NB4 (cell line): ENCODE measurements at regions not wholly inside any gene's neighbourhood (a gene's known extent, or its start where the extent isn't known, plus 50 kb on each side); places are given as distances from the start of the nearest gene placed in this dataset.
A peak's percentile ranks its signal among the peaks of the same experiment; 100 is the strongest.

ENCODE experiments used
- DNase-seq: peaks from one replicate; pipeline ENCODE4 v3.0.0; 2010; ENCODE audit warnings: low read depth
- H3K4me3 ChIP-seq: one replicate; pipeline ENCODE4 v1.5.1; 2011; ENCODE audit warnings: mild to moderate bottlenecking, low read depth, low read length, moderate library complexity
- MYC ChIP-seq: IDR thresholded peaks from 2 replicates; pipeline ENCODE4 v1.6.1; 2011; ENCODE audit warnings: low read depth, low read length
- POLR2A ChIP-seq: IDR thresholded peaks from 2 replicates; pipeline ENCODE4 v1.6.1; 2011; ENCODE audit warnings: mild to moderate bottlenecking; ENCODE audit not compliant: insufficient read length; ENCODE audit errors: extremely low read depth
- TF ChIP-seq, protein P1 (sequence below): IDR thresholded peaks from 2 replicates; pipeline ENCODE4 v1.6.1; 2011; ENCODE audit warnings: low read depth, low read length
- TF ChIP-seq, protein P2 (sequence below): IDR thresholded peaks from one replicate; pipeline ENCODE4 v1.5.1; 2012; ENCODE audit warnings: low read depth, low read length

DNA sequence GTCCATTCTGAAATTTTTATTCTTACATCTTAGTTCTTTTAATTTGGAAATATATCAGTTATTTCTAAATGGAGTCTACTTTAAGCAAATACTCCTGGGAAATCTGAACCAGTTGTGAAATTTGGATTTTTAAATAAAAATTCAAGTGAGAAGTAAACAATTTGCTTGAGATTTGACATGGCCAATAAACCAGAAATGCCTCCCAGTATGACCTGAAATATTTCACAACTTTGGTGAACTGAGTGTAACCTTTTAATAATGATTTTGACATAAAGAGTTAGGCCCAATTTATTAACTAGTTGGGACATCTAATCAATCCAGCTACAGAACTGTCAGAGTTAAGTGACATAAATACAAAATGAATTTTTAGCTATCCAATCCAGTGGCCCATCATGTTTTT is 192.0 kb downstream of the ZC3H11B start:
- TF ChIP-seq, protein P1, sequence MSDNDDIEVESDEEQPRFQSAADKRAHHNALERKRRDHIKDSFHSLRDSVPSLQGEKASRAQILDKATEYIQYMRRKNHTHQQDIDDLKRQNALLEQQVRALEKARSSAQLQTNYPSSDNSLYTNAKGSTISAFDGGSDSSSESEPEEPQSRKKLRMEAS = no peak
- TF ChIP-seq POLR2A (no peak), MYC (no peak)
- TF ChIP-seq, protein P2, sequence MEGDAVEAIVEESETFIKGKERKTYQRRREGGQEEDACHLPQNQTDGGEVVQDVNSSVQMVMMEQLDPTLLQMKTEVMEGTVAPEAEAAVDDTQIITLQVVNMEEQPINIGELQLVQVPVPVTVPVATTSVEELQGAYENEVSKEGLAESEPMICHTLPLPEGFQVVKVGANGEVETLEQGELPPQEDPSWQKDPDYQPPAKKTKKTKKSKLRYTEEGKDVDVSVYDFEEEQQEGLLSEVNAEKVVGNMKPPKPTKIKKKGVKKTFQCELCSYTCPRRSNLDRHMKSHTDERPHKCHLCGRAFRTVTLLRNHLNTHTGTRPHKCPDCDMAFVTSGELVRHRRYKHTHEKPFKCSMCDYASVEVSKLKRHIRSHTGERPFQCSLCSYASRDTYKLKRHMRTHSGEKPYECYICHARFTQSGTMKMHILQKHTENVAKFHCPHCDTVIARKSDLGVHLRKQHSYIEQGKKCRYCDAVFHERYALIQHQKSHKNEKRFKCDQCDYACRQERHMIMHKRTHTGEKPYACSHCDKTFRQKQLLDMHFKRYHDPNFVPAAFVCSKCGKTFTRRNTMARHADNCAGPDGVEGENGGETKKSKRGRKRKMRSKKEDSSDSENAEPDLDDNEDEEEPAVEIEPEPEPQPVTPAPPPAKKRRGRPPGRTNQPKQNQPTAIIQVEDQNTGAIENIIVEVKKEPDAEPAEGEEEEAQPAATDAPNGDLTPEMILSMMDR = no peak
- no peak for DNase-seq

DNA sequence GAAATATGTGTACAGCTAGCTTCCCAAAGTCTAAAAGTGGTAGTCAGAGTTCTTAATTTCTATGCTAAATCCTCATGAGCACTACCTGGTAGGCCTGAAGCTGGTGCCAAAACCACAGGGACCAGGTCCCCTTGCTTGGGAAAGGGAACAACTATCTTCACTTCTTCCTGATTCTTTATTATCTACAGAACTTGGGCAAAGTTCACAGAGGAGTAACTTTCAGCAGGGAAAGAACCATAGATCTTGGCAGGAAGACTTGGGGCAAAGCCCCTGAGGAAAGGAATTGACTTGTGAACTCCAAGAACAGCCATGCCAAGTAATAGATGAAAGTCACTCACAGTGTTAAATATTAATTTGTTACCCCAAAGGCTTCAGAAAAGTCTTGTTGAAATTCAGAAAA is 193.0 kb downstream of the ZC3H11B start:
- H3K4me3 ChIP-seq = no peak overlapping the region
- no peak for TF ChIP-seq MYC
- TF ChIP-seq, protein P1 = no peak
- TF ChIP-seq, protein P2 = no peak
- no peak for TF ChIP-seq POLR2A
- no peak for DNase-seq

More for the DNA sequence above, 192.0 kb downstream of the ZC3H11B start:
- no peak overlapping the region for H3K4me3 ChIP-seq

DNA sequence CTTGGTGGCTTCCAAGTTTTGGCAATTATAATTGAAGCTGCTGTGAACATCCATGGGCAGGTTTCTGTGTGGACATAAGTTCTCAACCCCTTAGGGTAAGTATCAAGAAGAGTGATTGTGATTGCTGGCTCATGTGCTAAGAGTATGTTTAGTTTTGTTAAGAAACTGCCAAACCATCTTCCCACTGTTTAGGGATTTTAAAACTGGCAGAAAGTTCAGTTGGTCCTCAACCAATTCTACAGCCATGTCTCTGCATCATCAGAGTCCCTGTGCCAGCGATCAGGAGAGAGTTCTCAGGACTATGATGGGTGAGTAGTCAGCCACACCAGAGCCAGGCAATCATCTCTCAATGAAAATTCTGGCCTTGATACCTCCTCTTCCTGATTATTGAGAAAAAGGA is 193.8 kb downstream of the ZC3H11B start:
- no peak overlapping the region for H3K4me3 ChIP-seq
- TF ChIP-seq, protein P1 = no peak
- no peak for DNase-seq

DNA sequence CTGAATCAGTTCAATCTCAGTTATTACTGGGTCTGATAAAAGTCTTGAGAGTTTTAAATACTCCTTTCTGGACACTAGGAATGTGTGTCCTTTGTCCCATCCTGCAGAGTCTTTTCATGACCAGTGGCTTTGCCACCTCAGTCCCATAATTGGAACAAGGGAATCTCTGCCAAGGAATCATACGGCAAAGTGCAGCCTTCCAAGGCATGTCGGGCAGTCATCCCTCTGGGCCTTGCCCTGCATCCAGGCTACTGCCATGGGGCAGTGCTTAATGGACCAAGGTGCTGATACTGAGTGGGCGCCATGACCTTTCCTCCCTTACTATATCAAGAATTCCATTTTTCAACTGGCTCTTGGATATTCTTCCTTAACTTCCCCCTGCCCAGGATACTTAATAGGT is 195.3 kb downstream of the ZC3H11B start:
- TF ChIP-seq, protein P2 = no peak
- DNase-seq = no peak
- no peak overlapping the region for H3K4me3 ChIP-seq

DNA sequence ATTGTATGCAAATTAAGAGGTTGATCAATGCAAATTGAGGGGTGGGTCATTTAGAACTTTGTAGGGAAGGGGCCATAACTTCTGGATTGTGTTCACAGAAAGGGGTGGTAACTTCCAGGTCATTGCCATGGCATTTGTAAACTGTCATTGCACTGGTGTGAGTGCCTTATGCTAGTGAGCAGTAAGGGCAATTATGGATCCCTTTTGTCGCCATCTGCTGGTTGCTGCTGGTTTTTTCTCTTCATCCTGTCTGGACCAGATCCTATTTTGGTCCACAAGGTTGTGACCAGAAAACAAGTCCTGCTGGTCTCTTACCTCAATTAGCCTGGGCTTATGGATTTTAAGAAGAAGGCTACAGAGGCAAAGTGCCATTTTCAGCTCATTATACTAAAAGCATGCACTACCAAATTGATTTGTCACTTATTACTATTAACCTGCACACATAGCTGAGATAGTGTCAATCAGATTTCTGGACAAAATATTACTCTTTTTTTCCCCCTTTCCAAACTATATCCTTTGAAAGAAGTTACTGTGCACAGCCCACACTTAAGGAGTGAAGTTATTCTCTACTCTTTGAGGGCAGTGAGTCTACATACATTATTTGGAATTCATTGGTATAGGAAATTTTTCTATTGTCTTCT is 196.2 kb downstream of the ZC3H11B start:
- no peak for TF ChIP-seq POLR2A
- TF ChIP-seq, protein P2 = peak; percentile 69
- no peak overlapping the region for H3K4me3 ChIP-seq
- DNase-seq = peak; percentile 52

DNA sequence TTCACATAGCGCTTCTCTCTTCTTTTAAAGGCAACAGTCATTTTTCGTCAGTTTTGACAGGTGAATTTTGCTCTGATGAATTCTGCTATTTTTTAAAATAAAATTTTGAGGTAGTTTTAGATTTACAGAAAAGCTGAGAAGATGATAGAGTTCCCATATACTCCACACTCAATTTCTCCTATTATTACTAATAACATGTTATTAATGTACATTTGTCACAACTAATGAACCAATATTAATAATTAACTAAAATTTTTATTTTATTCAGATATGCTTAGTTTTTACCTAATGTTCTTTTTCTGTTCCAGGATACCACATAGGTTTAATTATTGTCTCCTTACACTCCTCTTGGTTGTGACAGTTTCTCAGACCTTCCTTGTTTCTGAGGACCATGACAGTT is 197.0 kb downstream of the ZC3H11B start:
- DNase-seq = no peak
- no peak overlapping the region for H3K4me3 ChIP-seq
- TF ChIP-seq MYC (no peak), POLR2A (no peak)
- TF ChIP-seq, protein P2 = no peak
- TF ChIP-seq, protein P1 = no peak
